ENCODE measurements at regions not wholly inside any gene's neighbourhood (a gene's known extent, or its start where the extent isn't known, plus 50 kb on each side); places are given as distances from the start of the nearest gene placed in this dataset.

GRCh38 chr19:28876609-28877123, 336.3 kb downstream of the UQCRFS1 start:
- intact Hi-C loops (cut with DNase I), result no loop called here

GRCh38 chr19:28874742-28875141, 338.2 kb downstream of the UQCRFS1 start:
- ATAC-seq (no peak), DNase-seq (no peak)
- WGBS, 2 donors, result 49 to 70% methylated on average over 6 to 9 of the region's 9 CpGs
- no peak overlapping the region for H3K4me3 ChIP-seq
- H3K36me3 ChIP-seq (replicated peaks in 1 of 2; ENCODE audit: insufficient read depth in 1 of 2, low read depth in 2 of 2), result no peaks in the 10 kb centered on the region
- no peak overlapping the region for H3K27ac ChIP-seq
- intact Hi-C loops (cut with DNase I), result no loop called here
- TF ChIP-seq CTCF (IDR thresholded peaks at IDR 0.05) (no peak), POLR2A (IDR thresholded peaks at IDR 0.05) (no peak)
- no peaks in the 10 kb centered on the region for H3K27me3 ChIP-seq
- no peaks in the 10 kb centered on the region for H3K4me1 ChIP-seq
- H3K9me3 ChIP-seq, result no peaks in the 10 kb centered on the region

More at GRCh38 chr19:28876609-28877123, 336.3 kb downstream of the UQCRFS1 start:
- DNase-seq (no peak), ATAC-seq (no peak)
- Histone ChIP-seq H3K4me3 (no peak overlapping the region), H3K27me3 (no peaks in the 10 kb centered on the region), H3K9me3 (no peaks in the 10 kb centered on the region), H3K4me1 (no peaks in the 10 kb centered on the region), H3K27ac (no peak overlapping the region), H3K36me3 (replicated peaks in 1 of 2; ENCODE audit: insufficient read depth in 1 of 2, low read depth in 2 of 2) (no peaks in the 10 kb centered on the region)
- TF ChIP-seq CTCF (IDR thresholded peaks at IDR 0.05) (no peak), POLR2A (IDR thresholded peaks at IDR 0.05) (no peak)
- WGBS, 2 donors, result 63 to 69% methylated on average over 7 of the region's 7 CpGs

GRCh38 chr19:28873301-28873700, 339.6 kb downstream of the UQCRFS1 start:
- no peaks in the 10 kb centered on the region for H3K4me1 ChIP-seq
- no peak for ATAC-seq
- TF ChIP-seq CTCF (IDR thresholded peaks at IDR 0.05) (no peak), POLR2A (IDR thresholded peaks at IDR 0.05) (no peak)
- no peak for DNase-seq
- H3K4me3 ChIP-seq, result no peak overlapping the region
- WGBS, 2 donors, result 39 to 47% methylated on average over 2 of the region's 2 CpGs
- no peaks in the 10 kb centered on the region for H3K27me3 ChIP-seq
- intact Hi-C loops (cut with DNase I), result no loop called here
- no peak overlapping the region for H3K27ac ChIP-seq
- H3K9me3 ChIP-seq, result no peaks in the 10 kb centered on the region
- H3K36me3 ChIP-seq (replicated peaks in 1 of 2; ENCODE audit: insufficient read depth in 1 of 2, low read depth in 2 of 2), result no peaks in the 10 kb centered on the region

- DNase-seq, result no peak
- TF ChIP-seq POLR2A (IDR thresholded peaks at IDR 0.05) (no peak), CTCF (IDR thresholded peaks at IDR 0.05) (no peak)
- H3K27ac ChIP-seq, result no peak overlapping the region
- H3K4me1 ChIP-seq, result no peaks in the 10 kb centered on the region
- ATAC-seq, result no peak
- no peaks in the 10 kb centered on the region for H3K27me3 ChIP-seq
- no peaks in the 10 kb centered on the region for H3K9me3 ChIP-seq
- no peaks in the 10 kb centered on the region for H3K36me3 ChIP-seq (replicated peaks in 1 of 2; ENCODE audit: insufficient read depth in 1 of 2, low read depth in 2 of 2)
- H3K4me3 ChIP-seq, result no peak overlapping the region
- intact Hi-C loops (cut with DNase I), result no loop called here
- 74 to 85% methylated on average over 4 to 12 of the region's 12 CpGs for WGBS, 2 donors
Observed at GRCh38 chr19:28871099-28871725, 341.7 kb downstream of the UQCRFS1 start.

- no peaks in the 10 kb centered on the region for H3K9me3 ChIP-seq
- no peak overlapping the region for H3K27ac ChIP-seq
- ATAC-seq (no peak), DNase-seq (no peak)
- no peaks in the 10 kb centered on the region for H3K27me3 ChIP-seq
- no peak for TF ChIP-seq POLR2A (IDR thresholded peaks at IDR 0.05)
- intact Hi-C loops (cut with DNase I), result no loop called here
- no peaks in the 10 kb centered on the region for H3K36me3 ChIP-seq (replicated peaks in 1 of 2; ENCODE audit: insufficient read depth in 1 of 2, low read depth in 2 of 2)
- 60% methylated on average over 1 to 5 of the region's 5 CpGs for WGBS, 2 donors
- peaks cover 9% of the 10 kb centered on the region for H3K4me1 ChIP-seq
- H3K4me3 ChIP-seq, result no peak overlapping the region
Observed at GRCh38 chr19:28869459-28869858, 343.5 kb downstream of the UQCRFS1 start.
